Gastroesophageal sphincter (tissue), 3 donors: ENCODE measurements at regions not wholly inside any gene's neighbourhood (a gene's known extent, or its start where the extent isn't known, plus 50 kb on each side); places are given as distances from the start of the nearest gene placed in this dataset.

Source experiments
- CTCF ChIP-seq, 4 experiments: fragments of 200-600 bp in 2 of 4; fragments of 450-650 bp in 2 of 4; sonication (generic) in 1 of 4; IDR thresholded peaks; one replicate each; pipeline ENCODE4 v1.5.1; 2017 to 2019; ENCODE audit warnings: antibody characterized with exemption in 4 of 4, mild to moderate bottlenecking in 2 of 4, moderate library complexity in 2 of 4
- EP300 ChIP-seq: sonication (generic); formaldehyde crosslinking; IDR thresholded peaks from one replicate; pipeline ENCODE4 v1.6.1; 2017; ENCODE audit warnings: antibody characterized with exemption, mild to moderate bottlenecking
- POLR2A ChIP-seq, 2 donors: fragments of 450-650 bp; IDR thresholded peaks; one replicate each; pipeline ENCODE4 v1.6.1; 2017; ENCODE audit warnings: antibody characterized with exemption in 2 of 2, mild to moderate bottlenecking in 2 of 2, moderate library complexity in 1 of 2
- POLR2AphosphoS5 ChIP-seq: sonication (generic); formaldehyde crosslinking; IDR thresholded peaks from one replicate; pipeline ENCODE4 v1.6.1; 2017; ENCODE audit warnings: antibody characterized with exemption

- TF ChIP-seq POLR2A (IDR thresholded peaks at IDR 0.05) (no peak), CTCF (IDR thresholded peaks at IDR 0.05) (no peak), POLR2AphosphoS5 (no peak), EP300 (no peak)
Observed at GRCh38 chr12:17204289-17205054, 598.5 kb upstream of the LMO3 start.
